NCI-H1048 (cell line): ENCODE measurements at regions not wholly inside any gene's neighbourhood (a gene's known extent, or its start where the extent isn't known, plus 50 kb on each side); places are given as distances from the start of the nearest gene placed in this dataset.

Source experiments
- DNase-seq: peaks from one replicate; lab custom pipeline; 2025; lab: John Stamatoyannopoulos, UW

GRCh38 chr5:125558466-125558865 is 812.0 kb upstream of the ZNF608 start:
- no peak for DNase-seq

- DNase-seq: no peak
Observed at GRCh38 chr5:125559296-125559695, 812.9 kb upstream of the ZNF608 start.

GRCh38 chr5:125560476-125561225 is 814.2 kb upstream of the ZNF608 start:
- no peak for DNase-seq

GRCh38 chr5:125564317-125564975 is 818.0 kb upstream of the ZNF608 start:
- no peak for DNase-seq

- DNase-seq: no peak
Observed at GRCh38 chr5:125574491-125575044, 828.1 kb upstream of the ZNF608 start.

- no peak for DNase-seq
Observed at GRCh38 chr5:125575171-125575890, 828.9 kb upstream of the ZNF608 start.

- no peak for DNase-seq
Observed at GRCh38 chr5:125575891-125576505, 829.6 kb upstream of the ZNF608 start.

GRCh38 chr5:125576822-125577221 is 830.4 kb upstream of the ZNF608 start:
- DNase-seq: no peak

- no peak for DNase-seq
Observed at GRCh38 chr5:125578551-125578950, 832.1 kb upstream of the ZNF608 start.

GRCh38 chr5:125579182-125579581 is 832.7 kb upstream of the ZNF608 start:
- DNase-seq: no peak

- no peak for DNase-seq
Observed at GRCh38 chr5:125581311-125581710, 834.9 kb upstream of the ZNF608 start.

- DNase-seq: no peak
Observed at GRCh38 chr5:125582352-125582751, 835.9 kb upstream of the ZNF608 start.

GRCh38 chr5:125583321-125584139 is 837.1 kb upstream of the ZNF608 start:
- no peak for DNase-seq

GRCh38 chr5:125584140-125584520 is 837.7 kb upstream of the ZNF608 start:
- DNase-seq: no peak

- no peak for DNase-seq
Observed at GRCh38 chr5:125587631-125588030, 835.6 kb upstream of the GRAMD2B start.

- DNase-seq: no peak
Observed at GRCh38 chr5:125592856-125593255, 830.4 kb upstream of the GRAMD2B start.

GRCh38 chr5:125595095-125595494 is 828.1 kb upstream of the GRAMD2B start:
- no peak for DNase-seq

GRCh38 chr5:125595845-125596244 is 827.4 kb upstream of the GRAMD2B start:
- DNase-seq: no peak

GRCh38 chr5:125597338-125597737 is 825.9 kb upstream of the GRAMD2B start:
- DNase-seq: no peak

GRCh38 chr5:125600559-125600958 is 822.6 kb upstream of the GRAMD2B start:
- no peak for DNase-seq

GRCh38 chr5:125602184-125602583 is 821.0 kb upstream of the GRAMD2B start:
- DNase-seq: no peak
